Liver (tissue), 8 donors: ENCODE measurements at regions not wholly inside any gene's neighbourhood (a gene's known extent, or its start where the extent isn't known, plus 50 kb on each side); places are given as distances from the start of the nearest gene placed in this dataset.
A peak's percentile ranks its signal among the peaks of the same experiment; 100 is the strongest.

ENCODE experiments used
- DNase-seq: peaks from one replicate; pipeline ENCODE4 v3.0.0-alpha.2; 2017; ENCODE audit warnings: low spot score
- H3K27ac ChIP-seq, 2 donors: one replicate each; pipeline ENCODE4 v1.7.0; 2013; ENCODE audit warnings: inconsistent platforms in 2 of 2, low read length in 2 of 2, control low read depth in 1 of 2, low read depth in 1 of 2, mild to moderate bottlenecking in 1 of 2
- H3K27me3 ChIP-seq, 4 donors: one replicate each; pipeline versions ENCODE4 v1.6.1 to v1.7.0; 2013; ENCODE audit warnings: low read length in 3 of 4, inconsistent platforms in 1 of 4, mild to moderate bottlenecking in 1 of 4, moderate library complexity in 1 of 4; ENCODE audit not compliant: control insufficient read depth in 4 of 4, insufficient read depth in 4 of 4
- H3K36me3 ChIP-seq, 4 donors: one replicate each; pipeline versions ENCODE4 v1.6.1 to v1.7.0; 2013; ENCODE audit warnings: low read length in 3 of 4, mild to moderate bottlenecking in 3 of 4, low read depth in 1 of 4, moderate library complexity in 1 of 4; ENCODE audit not compliant: control insufficient read depth in 4 of 4, insufficient read depth in 3 of 4
- H3K4me1 ChIP-seq, 4 donors: one replicate each; pipeline versions ENCODE4 v1.6.1 to v1.7.0; 2013; ENCODE audit warnings: low read length in 3 of 4, mild to moderate bottlenecking in 3 of 4, moderate library complexity in 1 of 4; ENCODE audit not compliant: control insufficient read depth in 4 of 4, insufficient read depth in 4 of 4
- H3K4me3 ChIP-seq, 3 donors: one replicate each; pipeline versions ENCODE4 v1.6.1 to v1.7.0; 2013; ENCODE audit warnings: low read length in 3 of 3, control low read depth in 1 of 3, low read depth in 1 of 3, mild to moderate bottlenecking in 1 of 3
- H3K9ac ChIP-seq, 2 donors: one replicate each; pipeline ENCODE4 v1.7.0; 2013; ENCODE audit warnings: low read length in 2 of 2, mild to moderate bottlenecking in 2 of 2, moderate library complexity in 2 of 2, control low read depth in 1 of 2, low read depth in 1 of 2
- H3K9me3 ChIP-seq, 4 donors: one replicate each; pipeline versions ENCODE4 v1.6.1 to v1.7.0; 2013; ENCODE audit warnings: low read length in 3 of 4; ENCODE audit not compliant: control insufficient read depth in 4 of 4
- CTCF ChIP-seq: fragments of 150-350 bp; IDR thresholded peaks from 2 replicates; pipeline ENCODE4 v1.5.1; 2017; ENCODE audit warnings: improper control_type of control experiment, low read depth, low read length; ENCODE audit not compliant: missing input control
- EGR1 ChIP-seq, 2 donors: IDR thresholded peaks; 2 replicates each; pipeline ENCODE4 v1.6.1; 2016 to 2018; ENCODE audit warnings: antibody characterized with exemption in 2 of 2, low read depth in 2 of 2
- FOXA1 ChIP-seq: IDR thresholded peaks from 2 replicates; pipeline ENCODE4 v1.6.1; 2016; ENCODE audit warnings: antibody characterized with exemption
- FOXA2 ChIP-seq: IDR thresholded peaks from 2 replicates; pipeline ENCODE4 v1.6.1; 2016; ENCODE audit warnings: antibody characterized with exemption
- GABPA ChIP-seq, 2 donors: IDR thresholded peaks in 1 of 2; conservative IDR thresholded peaks in 1 of 2; 2 replicates each; pipeline ENCODE4 v1.6.1; 2016; ENCODE audit warnings: antibody characterized with exemption in 2 of 2, mild to moderate bottlenecking in 1 of 2, moderate library complexity in 1 of 2
- HNF4A ChIP-seq, 2 donors: conservative IDR thresholded peaks; 2 replicates each; pipeline ENCODE4 v1.6.1; 2016; ENCODE audit warnings: antibody characterized with exemption in 2 of 2, mild to moderate bottlenecking in 2 of 2
- HNF4G ChIP-seq: IDR thresholded peaks from 2 replicates; pipeline ENCODE4 v1.6.1; 2016; ENCODE audit warnings: antibody characterized with exemption
- JUND ChIP-seq, 2 donors: IDR thresholded peaks; 2 replicates each; pipeline ENCODE4 v1.6.1; 2016; ENCODE audit warnings: antibody characterized with exemption in 2 of 2
- NR2F2 ChIP-seq: IDR thresholded peaks from 2 replicates; pipeline ENCODE4 v1.6.1; 2016; ENCODE audit warnings: antibody characterized with exemption
- RAD21 ChIP-seq, 2 donors: IDR thresholded peaks; 2 replicates each; pipeline ENCODE4 v1.6.1; 2016; ENCODE audit warnings: antibody characterized with exemption in 2 of 2, mild to moderate bottlenecking in 2 of 2
- RXRA ChIP-seq, 2 donors: IDR thresholded peaks; 2 replicates each; pipeline ENCODE4 v1.6.1; 2017 to 2018; ENCODE audit warnings: antibody characterized with exemption in 2 of 2, mild to moderate bottlenecking in 1 of 2
- TAF1 ChIP-seq: conservative IDR thresholded peaks from 2 replicates; pipeline ENCODE4 v1.6.1; 2016; ENCODE audit warnings: antibody characterized with exemption, mild to moderate bottlenecking
- YY1 ChIP-seq: IDR thresholded peaks from 2 replicates; pipeline ENCODE4 v1.6.1; 2016; ENCODE audit warnings: antibody characterized with exemption, mild to moderate bottlenecking
- ZBTB33 ChIP-seq: IDR thresholded peaks from 2 replicates; pipeline ENCODE4 v1.6.1; 2016; ENCODE audit warnings: antibody characterized with exemption
- WGBS: extraction: QIAGEN DNeasy Blood & Tissue Kit; methylation state at CpG from one replicate; pipeline ENCODE4 v1.1.7; 2013; 5-methylcytosine and 5-hydroxymethylcytosine counted together
- TF ChIP-seq, protein P1 (sequence below): IDR thresholded peaks from 2 replicates; pipeline ENCODE4 v1.6.1; 2016; ENCODE audit warnings: antibody characterized with exemption
- TF ChIP-seq, protein P2 (sequence below): IDR thresholded peaks from 2 replicates; pipeline ENCODE4 v1.6.1; 2016; ENCODE audit warnings: antibody characterized with exemption
- donor health status: healthy.
- donor health status: healthy.
- donor health status: healthy.
- donor health status: healthy.
- donor health status: healthy.

DNA sequence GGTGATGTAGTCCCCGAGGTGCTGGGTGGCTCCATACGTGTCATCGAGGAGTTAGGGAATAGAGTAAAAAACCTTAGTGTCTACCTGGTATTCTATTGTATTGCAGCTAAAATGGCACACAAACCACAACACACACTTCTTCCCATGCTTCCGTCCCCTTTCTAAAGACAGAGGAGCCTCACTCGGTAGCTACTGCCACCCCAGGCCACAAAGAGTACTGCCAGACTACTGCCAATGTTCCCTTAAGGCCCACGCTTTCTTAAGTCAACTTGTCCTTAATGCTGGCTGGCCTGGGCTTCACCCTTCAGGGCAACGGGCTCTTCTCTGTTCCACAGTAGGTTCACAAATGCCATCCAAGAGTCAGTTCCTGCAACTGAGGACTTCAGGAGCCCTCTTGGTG is 673.0 kb downstream of the ELAVL2 start:
- no peak overlapping the region for H3K4me3 ChIP-seq
- H3K4me1 ChIP-seq, result peaks cover 0 to 2% (median 0%) of the 10 kb centered on the region in 4 donors
- no peaks in the 10 kb centered on the region for H3K9me3 ChIP-seq
- H3K27me3 ChIP-seq, result no peaks in the 10 kb centered on the region
- H3K36me3 ChIP-seq, result peaks cover 0 to 3% (median 0%) of the 10 kb centered on the region in 4 donors
- DNase-seq, result no peak
- no peak overlapping the region for H3K27ac ChIP-seq
- WGBS, result 93% methylated on average over 7 of the region's 7 CpGs
- TF ChIP-seq HNF4G, result no peak
- no peak for TF ChIP-seq EGR1 (IDR thresholded peaks at IDR 0.05; ENCODE audit: low read depth in 2 of 2)
- TF ChIP-seq CTCF, result no peak
- no peak for TF ChIP-seq FOXA2
- TF ChIP-seq NR2F2, result no peak
- H3K9ac ChIP-seq, result no peak overlapping the region

GRCh38 chr9:23160491-23160890 is 665.5 kb downstream of the ELAVL2 start:
- Histone ChIP-seq H3K4me3 (no peak overlapping the region), H3K9ac (no peak overlapping the region), H3K4me1 (peaks cover 0 to 2% (median 0%) of the 10 kb centered on the region in 4 donors), H3K36me3 (no peaks in the 10 kb centered on the region), H3K27ac (no peak overlapping the region), H3K9me3 (peaks cover 0 to 2% (median 0%) of the 10 kb centered on the region in 4 donors), H3K27me3 (no peaks in the 10 kb centered on the region)
- WGBS, result 34% methylated on average over 2 of the region's 2 CpGs
- no peak for TF ChIP-seq NR2F2
- TF ChIP-seq TAF1, result no peak
- peak; percentile 21 to 52 for TF ChIP-seq HNF4A (conservative IDR thresholded peaks at IDR 0.05)
- TF ChIP-seq, protein P1, sequence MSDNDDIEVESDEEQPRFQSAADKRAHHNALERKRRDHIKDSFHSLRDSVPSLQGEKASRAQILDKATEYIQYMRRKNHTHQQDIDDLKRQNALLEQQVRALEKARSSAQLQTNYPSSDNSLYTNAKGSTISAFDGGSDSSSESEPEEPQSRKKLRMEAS, result no peak
- TF ChIP-seq RAD21 (IDR thresholded peaks at IDR 0.05), result no peak
- no peak for TF ChIP-seq FOXA1
- TF ChIP-seq EGR1 (IDR thresholded peaks at IDR 0.05; ENCODE audit: low read depth in 2 of 2), result no peak
- no peak for DNase-seq

- 91% methylated on average over 1 of the region's 1 CpG for WGBS
- Histone ChIP-seq H3K4me3 (no peak overlapping the region), H3K9ac (no peak overlapping the region), H3K9me3 (peaks cover 0 to 2% (median 0%) of the 10 kb centered on the region in 4 donors), H3K27ac (no peak overlapping the region), H3K4me1 (peaks cover 0 to 1% (median 0%) of the 10 kb centered on the region in 4 donors), H3K27me3 (no peaks in the 10 kb centered on the region), H3K36me3 (no peaks in the 10 kb centered on the region)
- DNase-seq, result no peak
- TF ChIP-seq RXRA (IDR thresholded peaks at IDR 0.05), result no peak
- no peak for TF ChIP-seq GABPA (IDR thresholded peaks at IDR 0.05 in 1 of 2, conservative IDR thresholded peaks at IDR 0.05 in 1 of 2)
- no peak for TF ChIP-seq RAD21 (IDR thresholded peaks at IDR 0.05)
- TF ChIP-seq HNF4G, result no peak
- no peak for TF ChIP-seq FOXA2
- TF ChIP-seq NR2F2, result no peak
- no peak for TF ChIP-seq CTCF
- TF ChIP-seq FOXA1, result no peak
- no peak for TF ChIP-seq TAF1
- no peak for TF ChIP-seq EGR1 (IDR thresholded peaks at IDR 0.05; ENCODE audit: low read depth in 2 of 2)
- no peak for TF ChIP-seq JUND (IDR thresholded peaks at IDR 0.05)
- no peak for TF ChIP-seq HNF4A (conservative IDR thresholded peaks at IDR 0.05)
- no peak for TF ChIP-seq YY1
- TF ChIP-seq ZBTB33, result no peak
- TF ChIP-seq, protein P1, result no peak
- TF ChIP-seq, protein P2, sequence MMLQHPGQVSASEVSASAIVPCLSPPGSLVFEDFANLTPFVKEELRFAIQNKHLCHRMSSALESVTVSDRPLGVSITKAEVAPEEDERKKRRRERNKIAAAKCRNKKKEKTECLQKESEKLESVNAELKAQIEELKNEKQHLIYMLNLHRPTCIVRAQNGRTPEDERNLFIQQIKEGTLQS, result no peak
Observed at GRCh38 chr9:23160952-23161469, 665.0 kb downstream of the ELAVL2 start.
